NCI-H1092 (cell line): ENCODE measurements at regions not wholly inside any gene's neighbourhood (a gene's known extent, or its start where the extent isn't known, plus 50 kb on each side); places are given as distances from the start of the nearest gene placed in this dataset.
"Not testable (repeated sequence)": the region's sequence is repeated elsewhere in the genome, so short reads cannot be mapped to it uniquely, and the experiment has no call there.

Experiments used
- DNase-seq: peaks from one replicate; lab custom pipeline; 2025; lab: John Stamatoyannopoulos, UW

DNA sequence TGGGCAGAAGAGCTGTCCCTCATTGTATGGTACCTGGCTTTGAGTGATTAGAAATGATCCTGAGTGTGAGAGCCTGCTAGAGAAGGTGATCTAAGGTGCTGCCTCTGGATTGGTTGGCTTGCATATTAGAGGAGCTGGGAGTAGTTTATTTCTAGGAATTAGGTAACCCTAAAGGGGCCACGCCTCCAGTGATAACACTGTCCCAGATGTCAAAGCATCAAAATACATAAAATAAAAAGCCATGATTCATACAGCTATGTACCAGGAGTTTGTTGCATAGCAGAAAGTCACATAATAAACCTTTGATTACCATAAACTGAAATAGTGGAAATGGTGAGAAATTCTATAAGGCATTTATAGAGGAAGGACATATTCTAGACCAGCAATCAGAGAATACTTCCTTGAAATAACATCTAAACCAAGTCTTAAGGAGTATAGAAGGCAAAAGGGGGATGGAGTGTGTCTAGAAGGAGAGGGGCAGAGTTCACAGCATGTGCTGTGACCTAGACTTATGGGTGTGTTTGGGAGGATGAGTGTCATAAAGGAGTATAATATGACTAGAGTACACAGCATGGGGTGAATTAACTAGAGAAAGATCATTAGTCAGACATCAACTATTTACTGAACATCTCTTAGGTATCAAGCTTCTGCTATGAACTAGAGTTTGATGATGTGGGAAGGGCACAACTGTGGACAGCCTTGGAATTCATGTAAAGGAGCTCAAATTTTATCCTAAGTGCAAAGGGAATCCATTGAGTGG is 686.4 kb downstream of the GALC start:
- no peak for DNase-seq

DNA sequence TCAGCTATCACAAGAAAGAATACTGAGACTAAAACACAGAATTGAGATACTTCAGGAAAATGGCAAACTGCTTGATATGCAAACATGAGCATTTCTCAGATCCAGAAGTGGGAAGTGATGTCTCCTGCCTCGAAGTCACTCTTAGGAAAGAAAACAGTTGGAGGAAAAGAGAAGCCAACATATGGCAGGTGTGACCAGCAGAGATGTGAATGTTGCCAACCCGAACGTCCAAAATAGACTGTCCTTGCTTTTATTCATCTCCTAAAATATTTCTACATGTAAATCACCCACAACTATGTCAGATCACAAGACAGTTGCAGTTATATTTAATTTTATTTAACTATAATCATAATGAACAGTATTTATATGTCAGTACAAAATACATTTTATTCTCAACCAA is 687.6 kb downstream of the GALC start:
- no peak for DNase-seq

DNA sequence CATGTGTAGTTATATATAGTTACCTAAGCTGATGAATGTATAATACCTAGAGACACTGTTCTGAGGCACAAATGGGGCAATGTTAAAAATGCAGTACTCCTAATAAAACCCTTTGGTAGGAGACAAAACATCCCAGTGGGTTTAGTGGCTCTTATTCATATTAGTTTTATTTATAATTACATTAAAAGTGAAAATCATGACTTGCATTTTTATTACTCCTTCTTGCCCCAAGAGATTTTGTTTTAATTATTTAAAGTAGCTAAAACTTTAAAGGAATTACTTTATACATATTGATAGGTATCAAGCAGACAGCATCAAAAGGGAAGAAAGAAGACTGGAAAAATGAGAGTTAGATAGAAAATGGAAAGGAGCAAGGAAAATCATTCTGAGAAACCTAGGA is 688.6 kb downstream of the GALC start:
- DNase-seq: no peak

DNA sequence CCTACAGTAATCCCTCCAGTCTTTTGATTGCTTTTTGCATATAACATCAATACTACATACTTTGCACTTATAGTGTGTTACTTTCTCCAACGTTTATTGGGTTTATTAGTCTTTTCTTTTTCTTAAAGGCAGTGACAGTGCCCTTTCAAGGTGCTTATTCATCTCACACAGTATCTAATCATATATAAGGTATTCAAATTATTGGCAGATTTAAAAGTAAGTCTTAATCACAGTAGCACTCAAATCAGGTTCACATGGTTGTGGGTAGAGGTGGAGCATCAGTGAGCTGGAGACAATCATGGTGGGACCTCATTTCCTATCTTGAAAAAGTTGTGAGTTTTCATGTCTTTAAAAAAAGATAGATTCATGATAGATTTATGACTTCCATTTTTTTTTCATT is 706.2 kb downstream of the GALC start:
- DNase-seq: no peak

DNA sequence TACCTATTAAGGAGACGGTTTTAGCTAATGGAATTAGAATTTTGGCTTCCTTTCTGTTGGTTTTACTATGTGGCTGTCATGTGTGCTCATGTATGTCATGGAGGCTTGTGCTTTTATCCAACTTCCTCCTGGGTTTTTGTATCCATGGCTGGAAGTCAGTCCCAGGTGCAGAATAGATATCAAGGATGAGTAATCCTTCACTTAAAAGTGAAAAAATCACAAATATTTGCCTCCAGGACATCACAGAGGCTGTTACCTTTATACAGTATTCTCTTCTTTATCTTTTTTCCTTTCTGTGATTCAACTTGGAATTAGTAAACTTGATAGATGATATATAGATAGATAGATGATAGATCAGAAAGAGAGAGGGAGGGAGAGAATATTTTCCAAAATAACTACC is 706.8 kb downstream of the GALC start:
- DNase-seq: no peak

DNA sequence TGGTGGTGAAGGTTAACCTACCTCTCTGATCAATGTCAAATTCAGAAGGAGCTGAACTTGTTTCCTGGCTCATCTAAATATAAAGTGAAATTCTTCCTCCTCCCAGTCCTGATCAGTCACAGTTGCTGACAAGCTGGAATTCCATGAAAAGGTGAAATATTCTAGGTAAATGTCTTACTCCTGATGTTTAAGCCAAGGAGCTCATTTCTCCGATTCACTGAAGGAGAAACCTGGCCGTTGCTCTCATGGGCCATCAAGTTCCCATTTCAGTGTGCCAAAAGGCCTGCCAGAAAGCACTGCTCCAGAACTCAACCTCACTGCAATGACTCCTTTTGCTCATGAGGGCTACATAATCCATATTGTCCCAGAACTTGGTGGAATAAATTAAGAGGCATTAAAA is 707.5 kb downstream of the GALC start:
- DNase-seq: no peak

DNA sequence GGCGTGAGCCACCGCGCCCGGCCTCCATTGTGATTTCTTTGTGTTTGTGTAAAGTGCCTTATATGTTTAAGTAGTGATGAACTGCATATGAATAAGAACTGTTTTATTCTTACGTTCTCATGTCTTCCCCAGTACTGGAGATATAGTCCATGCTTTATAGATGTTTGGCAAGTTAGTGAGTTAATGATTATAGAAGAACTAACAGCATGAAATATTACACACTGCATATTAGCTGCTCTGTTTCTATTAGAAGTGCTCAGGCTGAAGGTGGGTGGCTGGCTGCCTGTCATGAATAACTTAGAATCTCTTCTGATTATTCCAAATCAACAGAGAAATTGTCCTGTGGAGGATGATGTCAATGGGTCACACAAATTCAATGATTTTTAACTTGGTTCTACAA is 709.4 kb downstream of the GALC start:
- no peak for DNase-seq

DNA sequence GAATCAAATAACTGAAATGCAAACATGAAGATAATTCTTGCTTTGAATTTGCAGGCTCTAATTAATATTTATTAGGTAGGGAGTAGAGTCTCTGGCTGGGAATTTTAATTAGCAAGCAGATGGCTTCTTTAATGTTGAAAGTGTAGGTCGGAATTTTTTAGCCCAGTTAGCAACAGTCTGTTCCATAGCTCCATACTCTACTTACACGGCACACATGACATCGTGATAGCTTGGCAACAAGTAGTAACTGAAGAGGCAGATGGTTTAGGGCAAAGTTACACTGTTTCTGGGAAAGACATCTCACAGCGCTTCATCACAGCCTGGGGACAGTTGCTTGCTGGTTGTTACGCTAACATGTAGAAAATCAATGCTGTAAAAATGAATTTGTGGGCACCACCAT is 710.7 kb downstream of the GALC start:
- no peak for DNase-seq

DNA sequence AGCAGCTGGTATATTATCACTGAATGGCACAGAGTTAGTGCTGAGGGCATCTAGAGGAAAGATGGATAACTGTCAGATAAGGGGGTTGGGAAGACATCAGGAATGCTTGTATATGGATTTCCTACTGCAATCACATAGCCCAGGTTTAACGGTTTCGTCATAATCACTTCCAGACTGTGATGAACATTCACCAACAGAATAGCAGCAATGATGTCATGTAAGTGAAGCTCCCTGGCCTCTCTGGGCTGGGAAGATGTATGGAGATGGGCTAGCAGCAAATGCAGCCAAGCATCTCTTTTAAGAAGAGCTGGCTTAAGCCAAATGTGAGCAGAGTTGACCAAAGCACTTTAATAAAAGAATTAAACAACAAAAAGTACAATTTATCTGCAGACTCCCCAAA is 714.6 kb downstream of the GALC start:
- DNase-seq: no peak

DNA sequence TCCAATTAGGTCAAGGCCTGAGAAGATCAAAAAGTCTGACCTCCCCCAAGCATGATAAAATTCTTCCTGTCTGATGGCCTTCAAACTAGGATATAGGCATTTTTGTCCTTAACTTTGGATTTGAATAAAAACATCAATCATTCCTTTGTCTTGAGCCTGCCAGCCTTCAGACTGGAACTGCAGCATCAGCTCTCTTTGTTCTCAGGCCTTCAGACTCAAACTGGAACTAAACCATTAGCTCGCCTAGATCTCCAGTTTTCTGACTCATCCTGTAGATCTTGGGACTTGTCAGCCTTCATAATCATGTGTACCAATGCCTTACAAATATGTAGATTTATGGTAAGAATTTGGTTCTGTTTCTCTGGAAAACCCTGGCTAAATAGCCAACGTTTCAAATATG is 721.7 kb downstream of the GALC start:
- DNase-seq: no peak

DNA sequence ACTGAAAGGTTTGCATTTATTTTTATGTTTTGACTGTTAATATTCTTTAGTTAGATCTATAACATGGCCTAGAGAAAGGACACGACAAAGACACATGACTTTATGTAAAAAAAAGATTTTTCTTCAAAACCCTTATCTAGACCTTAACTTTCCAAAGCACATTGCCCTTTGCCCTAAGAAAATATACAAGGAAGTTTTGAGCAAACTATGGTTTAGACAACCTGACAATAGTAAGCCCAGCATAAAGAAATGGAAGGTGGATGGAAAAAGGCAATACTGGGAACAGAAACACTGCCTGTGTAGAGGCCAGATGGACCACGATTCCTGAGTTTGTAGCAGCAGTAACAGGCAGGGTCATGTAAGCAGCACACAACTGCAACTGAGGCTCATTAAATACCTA is 724.0 kb downstream of the GALC start:
- DNase-seq: no peak

DNA sequence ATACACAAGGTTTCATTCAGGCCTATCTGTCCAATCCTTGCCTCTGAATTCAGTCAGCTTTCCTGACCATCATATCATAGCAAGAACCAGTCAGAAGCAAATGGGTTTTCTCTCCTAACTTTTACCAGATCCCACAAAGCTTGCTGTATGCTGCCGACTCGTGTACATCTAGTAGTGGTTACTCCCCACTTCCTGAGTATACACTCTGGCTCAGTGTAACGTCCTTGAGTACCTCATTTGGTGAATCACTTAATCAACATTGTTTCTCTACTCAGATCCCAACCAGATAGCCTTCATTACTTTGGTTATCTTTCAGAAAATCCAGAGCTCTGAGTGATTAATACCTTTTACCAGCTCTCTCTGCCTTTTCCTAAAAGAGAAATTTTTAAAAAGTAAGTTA is 728.2 kb downstream of the GALC start:
- no peak for DNase-seq

DNA sequence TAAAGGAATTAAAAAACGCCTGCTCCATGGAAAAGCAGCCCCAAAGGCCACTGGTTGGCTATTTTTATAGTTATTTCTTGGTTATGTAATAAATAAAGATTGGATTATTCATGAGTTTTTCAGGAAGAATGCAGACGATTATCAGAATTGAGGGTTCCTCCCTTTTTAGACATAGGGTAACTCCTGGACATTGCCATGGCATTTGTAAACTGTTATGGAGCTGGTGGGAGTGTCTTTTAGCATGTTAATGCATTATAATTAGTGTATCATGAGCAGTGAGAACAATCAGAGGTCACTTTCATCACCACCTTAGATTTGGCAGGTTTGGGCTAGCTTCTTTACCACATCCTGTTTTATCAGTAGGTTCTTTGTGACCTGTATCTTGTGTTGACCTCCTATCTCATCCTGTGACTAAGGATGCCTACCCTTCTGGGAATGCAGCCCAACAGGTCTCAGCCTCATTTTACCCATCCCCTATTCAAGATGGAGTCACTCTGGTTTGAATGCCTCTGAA is 728.7 kb downstream of the GALC start:
- DNase-seq: no peak

DNA sequence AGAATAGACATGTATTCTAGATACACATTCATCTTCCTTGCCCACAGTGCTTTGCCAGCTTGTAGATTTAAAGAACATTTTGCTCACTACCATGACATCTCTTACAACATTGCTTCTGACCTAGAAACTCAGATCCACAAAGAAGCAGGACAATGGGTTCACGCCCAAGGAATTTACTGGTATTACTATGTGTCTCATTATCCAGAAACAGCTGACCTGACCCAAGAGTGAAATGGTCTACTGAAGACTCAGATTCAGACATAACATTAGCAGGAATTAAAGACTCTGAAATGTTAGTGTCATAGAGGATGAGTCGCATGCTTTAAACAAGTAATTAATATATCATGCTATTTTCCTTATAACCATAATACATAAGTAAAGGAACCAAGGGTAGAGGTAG is 731.4 kb downstream of the GALC start:
- DNase-seq: no peak

DNA sequence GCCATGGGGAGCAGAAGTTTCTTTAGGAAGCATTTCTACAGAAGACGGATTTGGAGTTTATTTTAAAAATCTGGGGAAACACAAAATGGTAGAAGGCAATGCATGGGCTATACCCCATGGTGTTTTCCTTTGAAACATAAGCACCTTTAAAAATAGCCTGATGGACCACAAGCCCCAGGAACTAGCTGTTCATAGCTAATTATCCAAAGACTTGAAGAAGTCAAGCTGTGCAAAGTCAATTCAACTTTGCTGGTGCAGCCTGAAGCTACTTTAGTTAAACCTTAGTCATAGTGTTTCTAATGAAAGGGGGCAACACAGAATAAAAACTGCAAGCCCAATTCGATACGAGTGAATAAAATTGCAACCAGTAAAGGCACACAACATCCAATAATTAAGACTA is 732.5 kb downstream of the GALC start:
- no peak for DNase-seq

DNA sequence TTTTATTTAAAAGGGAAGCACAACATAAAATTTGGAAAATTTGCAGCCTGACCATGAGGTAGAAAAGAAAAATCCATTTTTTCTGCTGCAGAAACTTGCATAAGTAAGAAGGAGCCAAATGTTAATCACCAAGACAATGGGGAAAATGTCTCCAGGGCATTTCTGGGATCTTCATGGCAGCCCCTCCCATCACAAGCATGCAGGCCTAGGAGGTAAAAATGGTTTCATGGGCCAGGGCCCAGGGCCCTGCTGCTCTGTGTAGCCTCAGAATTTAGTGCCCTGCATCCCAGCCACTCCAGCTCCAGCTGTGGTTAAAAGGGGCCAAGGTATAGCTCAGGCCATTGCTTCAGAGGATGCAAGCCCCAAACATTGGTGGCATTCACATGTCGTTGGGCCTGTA is 735.6 kb downstream of the GALC start:
- no peak for DNase-seq

DNA sequence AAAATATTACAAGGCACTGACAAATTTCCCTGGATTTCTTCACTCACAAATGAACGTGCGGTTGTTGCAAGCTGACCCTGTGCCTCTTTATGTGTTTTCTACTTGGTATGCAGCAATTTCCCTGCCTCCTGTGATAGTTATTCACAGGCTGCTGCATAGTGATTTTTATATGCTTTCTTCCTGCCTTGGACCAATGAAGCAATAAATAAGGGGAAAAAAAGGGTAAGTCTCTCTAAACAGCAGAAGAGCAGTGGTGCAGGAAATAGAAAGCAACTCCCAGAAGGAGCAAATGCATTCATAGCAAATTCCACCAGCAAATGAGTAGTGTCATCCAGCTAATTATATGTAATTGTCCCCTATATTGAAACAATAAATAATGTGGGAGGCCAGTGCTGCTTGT is 737.9 kb downstream of the GALC start:
- no peak for DNase-seq

DNA sequence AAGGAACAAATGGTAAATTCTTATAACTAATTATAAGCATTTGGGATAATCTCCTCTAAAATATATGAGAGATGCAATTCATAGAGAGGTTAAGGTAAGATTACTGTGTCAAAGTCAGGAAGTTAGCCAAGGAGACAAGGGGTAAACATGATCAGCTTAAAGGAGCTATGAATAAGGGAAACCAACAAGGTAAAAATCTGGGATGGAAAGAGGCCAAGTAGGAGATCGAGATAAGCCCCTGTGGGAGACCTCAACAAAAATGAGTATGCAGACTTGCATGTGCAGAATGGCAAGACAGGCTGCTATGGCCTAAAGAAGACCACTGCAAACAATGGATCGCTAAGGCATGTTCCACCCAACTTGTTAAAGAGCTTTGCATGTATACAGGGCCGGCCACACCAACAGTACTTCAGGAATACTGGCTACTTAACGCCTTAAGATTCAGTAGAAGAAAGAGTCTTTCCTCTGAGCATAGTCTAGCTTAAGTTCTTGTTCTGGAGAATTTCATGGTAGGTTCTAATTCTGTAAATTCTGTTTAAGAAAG is 738.6 kb downstream of the GALC start:
- no peak for DNase-seq

DNA sequence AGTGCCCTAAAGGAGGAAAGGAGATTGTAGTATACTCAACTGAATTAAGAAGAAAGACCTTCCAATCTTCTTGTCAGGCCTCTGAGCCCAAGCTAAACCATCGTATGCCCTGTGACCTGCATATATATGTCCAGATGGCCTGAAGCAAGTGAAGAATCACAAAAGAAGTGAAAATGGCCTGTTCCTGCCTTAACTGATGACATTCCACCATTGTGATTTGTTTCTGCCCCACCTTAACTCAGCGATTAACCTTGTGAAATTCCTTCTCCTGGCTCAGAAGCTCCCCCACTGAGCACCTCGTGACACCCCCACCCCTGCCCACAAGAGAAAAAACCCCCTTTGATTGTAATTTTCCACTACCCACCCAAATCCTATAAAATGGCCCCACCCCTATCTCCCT is 739.2 kb downstream of the GALC start:
- DNase-seq: not testable (repeated sequence)

DNA sequence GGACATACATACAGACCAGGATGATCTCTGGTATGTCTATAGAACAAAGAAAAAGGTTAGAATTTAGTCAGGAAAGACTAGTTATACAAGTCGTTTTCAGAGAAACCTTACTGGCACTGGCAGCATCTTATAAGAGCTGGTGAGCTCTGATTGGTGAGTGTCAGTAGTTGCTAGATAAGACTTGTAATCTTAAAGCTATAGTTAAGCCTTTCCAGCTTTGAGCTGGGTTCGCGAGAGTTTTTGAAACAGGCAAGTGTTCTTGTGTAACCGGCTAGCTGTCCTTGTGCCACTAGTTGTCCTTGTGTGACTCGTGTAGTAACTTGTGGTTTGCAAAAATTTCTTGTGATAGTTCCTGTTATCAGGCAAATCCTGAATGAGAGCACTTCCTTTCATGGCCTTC is 740.9 kb downstream of the GALC start:
- no peak for DNase-seq

DNA sequence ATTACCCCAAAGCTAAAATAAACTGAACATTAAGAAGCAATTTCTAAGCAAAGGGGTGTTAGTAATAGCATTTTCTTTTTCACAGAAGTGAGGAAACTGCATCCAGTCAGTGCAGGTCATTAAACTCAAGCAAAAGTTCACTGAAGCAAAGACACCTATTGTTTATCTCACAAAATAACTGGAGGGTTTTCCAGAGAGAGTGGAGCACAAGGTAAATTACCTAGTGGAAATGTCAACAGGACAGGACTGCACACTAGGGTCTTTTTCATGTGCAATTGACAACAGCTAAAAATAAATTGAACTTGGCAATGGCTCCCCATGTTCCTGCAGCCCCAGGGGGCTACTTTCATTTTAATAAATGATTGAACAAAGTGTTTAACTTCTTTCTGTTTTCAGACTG is 742.0 kb downstream of the GALC start:
- no peak for DNase-seq

DNA sequence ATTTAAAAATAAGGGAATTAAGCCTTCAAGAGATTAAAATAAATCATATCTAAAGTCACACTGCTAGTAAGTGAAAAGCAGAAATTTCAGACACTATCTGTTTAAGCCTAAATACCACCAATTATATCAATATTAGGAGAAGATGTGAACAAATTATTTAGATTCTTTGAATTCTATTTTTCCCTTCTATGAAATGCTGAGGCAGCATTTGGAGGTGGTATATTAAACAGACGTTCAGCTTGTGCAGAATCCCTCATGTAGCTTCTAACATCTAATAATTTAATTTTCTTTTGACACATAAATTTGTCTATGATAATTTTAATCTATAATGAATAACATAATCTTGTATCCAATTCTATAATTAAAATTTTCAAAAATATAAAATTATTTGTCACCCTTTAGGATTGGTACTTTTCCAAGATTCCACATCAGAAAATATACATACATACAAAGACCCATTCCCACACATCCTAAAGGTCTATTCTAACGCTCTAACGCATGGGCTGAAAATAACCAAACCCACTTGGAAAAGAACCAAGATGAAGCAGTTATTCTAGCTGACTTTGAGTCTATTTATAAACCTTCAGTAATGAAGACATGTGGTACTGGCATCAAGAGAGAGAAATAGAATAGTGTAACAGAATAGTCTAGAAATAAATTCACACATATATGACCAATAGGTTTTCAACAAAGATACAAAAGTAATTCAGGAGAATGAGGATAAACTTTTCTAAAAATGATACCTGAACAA is 751.8 kb downstream of the GALC start:
- no peak for DNase-seq

DNA sequence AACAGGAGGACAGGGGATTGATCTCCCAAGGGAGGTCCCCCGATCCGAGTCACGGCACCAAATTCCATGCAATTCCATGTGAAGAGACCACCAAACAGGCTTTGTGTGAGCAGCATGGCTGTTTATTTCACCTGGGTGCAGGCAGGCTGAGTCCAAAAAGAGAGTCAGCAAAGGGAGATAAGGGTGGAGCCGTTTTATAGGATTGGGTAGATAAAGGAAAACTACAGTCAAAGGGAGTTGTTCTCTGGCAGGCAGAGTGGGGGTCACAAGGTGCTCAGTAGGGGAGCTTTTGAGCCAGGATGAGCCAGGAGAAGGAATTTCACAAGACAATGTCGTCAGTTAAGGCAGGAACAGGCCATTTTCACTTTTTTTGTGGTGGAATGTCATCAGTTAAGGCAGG is 752.7 kb downstream of the GALC start:
- not testable (repeated sequence) for DNase-seq
